Heart left ventricle (tissue), 13 donors: ENCODE measurements at regions not wholly inside any gene's neighbourhood (a gene's known extent, or its start where the extent isn't known, plus 50 kb on each side); places are given as distances from the start of the nearest gene placed in this dataset.

Experiments used
- CTCF ChIP-seq, 12 donors: fragments of 200-600 bp; sonication (generic) in 4 of 12; IDR thresholded peaks; one replicate each; pipeline versions ENCODE4 v1.5.0 to v1.8.0; 2018 to 2022; ENCODE audit warnings: antibody characterized with exemption in 12 of 12, mild to moderate bottlenecking in 5 of 12
- POLR2A ChIP-seq, 2 donors: fragments of 450-650 bp; IDR thresholded peaks; one replicate each; pipeline ENCODE4 v1.6.1; 2017; ENCODE audit warnings: antibody characterized with exemption in 2 of 2, mild to moderate bottlenecking in 2 of 2, moderate library complexity in 2 of 2
- donor health status: ischemic (EF 13 %, LVEDD 7.1; RV severe dilation, severe dysfunction).
- donor health status: DM: no; HTN: yes; CAD: no.
- donor health status: DM: no; HTN: no; CAD: no.
- donor health status: ischemic (EF 25% LVEDD 6.9; RV normal size, moderate dysfunction).
- donor health status: ischemic (EF 25% LVEDD 5.7; RV mildly dilated, moderate dysfunction).
- donor health status: ischemic (EF 35%, LVEDD 5.7; RV mildly dilated, moderate dysfunction).
- donor health status: nonischemic (EF 11% LVEDD 7.7; RV severe dilation, severe dysfunction).
- donor health status: DM: yes; HTN: yes; CAD: no.
- donor health status: PGD.
- donor health status: ischemic (EF 29% LVEDD 5.4; RV normal size, mild dysfunction).
- donor health status: nonischemic (EF 23%, LVEDD 6.1; RV moderate dilation, normal function).

- TF ChIP-seq POLR2A (IDR thresholded peaks at IDR 0.05): no peak
- no peak for TF ChIP-seq CTCF (IDR thresholded peaks at IDR 0.05)
Observed at GRCh38 chr4:38567457-38567856, 96.5 kb upstream of the KLF3 start.
